NCI-H146 treated with DMSO at 0.1 percent for 48 hours (cell line): ENCODE measurements at regions not wholly inside any gene's neighbourhood (a gene's known extent, or its start where the extent isn't known, plus 50 kb on each side); places are given as distances from the start of the nearest gene placed in this dataset.

ENCODE experiments used
- DNase-seq: peaks from one replicate; lab custom pipeline; 2025; ENCODE audit not compliant: unreplicated experiment; lab: John Stamatoyannopoulos, UW

DNA sequence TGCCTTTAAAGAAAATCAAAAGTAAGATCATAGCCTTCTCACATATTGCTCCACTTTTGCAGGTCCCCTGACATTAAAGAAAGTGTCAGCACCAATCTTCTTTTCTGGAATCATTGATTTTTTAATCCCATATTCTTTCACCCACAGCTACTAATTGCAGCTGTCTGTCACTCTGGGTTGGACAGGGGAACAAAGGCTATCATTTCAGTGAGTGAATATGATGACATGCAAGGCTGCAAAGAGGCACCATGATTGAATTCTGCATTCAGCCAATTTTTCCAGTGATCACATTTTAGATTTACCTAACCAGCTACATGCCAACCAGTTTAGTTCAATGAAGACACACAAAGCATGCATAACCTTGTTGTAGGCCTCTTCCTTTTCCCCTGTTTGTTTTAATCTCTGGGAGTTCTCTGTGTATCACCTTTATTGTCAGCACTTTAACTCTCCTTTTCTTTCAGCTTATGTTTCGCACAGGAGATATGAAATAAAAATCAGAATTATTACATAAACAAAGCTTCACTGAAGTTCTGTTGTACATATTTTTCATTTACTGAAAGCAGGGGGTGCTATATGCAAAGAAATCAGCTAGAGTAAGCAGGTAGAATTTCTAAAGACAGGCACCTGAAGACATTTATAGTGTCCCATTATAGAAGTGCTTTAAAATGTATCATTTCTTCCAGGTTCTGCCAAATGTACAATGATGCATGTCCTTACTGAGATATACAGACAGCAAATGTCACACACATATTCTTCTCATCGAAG is 584.8 kb downstream of the PLA2G4A start:
- peak; percentile 40 for DNase-seq

DNA sequence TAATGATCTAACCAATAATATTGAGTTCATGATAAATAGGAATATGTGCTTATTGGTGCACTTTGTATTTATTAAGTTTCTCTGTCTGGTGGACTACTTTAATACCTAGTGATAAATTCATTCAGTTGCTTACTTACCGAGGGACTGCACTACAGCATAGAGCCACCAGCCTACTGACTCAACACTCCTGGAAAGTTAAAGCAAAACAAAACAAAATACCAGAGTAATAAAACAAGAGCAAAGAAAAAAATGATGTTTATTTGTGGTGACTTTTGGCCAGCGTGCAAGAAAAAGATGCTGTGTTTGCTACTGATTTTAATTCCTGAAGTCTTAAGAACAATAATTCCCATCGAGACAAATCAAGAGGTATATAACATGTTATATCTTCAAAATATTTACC is 586.3 kb downstream of the PLA2G4A start:
- DNase-seq = no peak

- no peak for DNase-seq
These were observed 588.8 kb downstream of the PLA2G4A start for GRCh38 chr1:187417520-187417919.

DNA sequence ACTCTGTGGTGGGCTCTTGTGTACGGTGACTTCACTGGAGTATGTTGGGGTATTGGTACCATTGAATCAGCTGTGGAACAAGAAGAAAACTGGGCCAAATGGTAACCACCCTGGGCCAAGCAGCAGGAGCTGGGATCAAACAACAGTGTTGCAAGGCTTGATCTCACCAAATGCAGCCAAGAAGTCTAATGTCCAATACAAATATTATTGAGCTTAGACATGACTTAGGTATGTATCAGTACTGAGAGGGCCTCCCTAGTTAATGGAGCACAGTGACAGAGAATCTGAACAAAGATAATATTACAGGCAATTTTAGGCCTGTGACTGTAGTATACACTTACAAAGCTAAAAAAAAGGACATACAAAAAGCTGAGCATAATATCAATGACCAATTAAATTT is 604.8 kb downstream of the PLA2G4A start:
- no peak for DNase-seq

- DNase-seq = no peak
These were observed 613.9 kb downstream of the PLA2G4A start for GRCh38 chr1:187442603-187443002.

DNA sequence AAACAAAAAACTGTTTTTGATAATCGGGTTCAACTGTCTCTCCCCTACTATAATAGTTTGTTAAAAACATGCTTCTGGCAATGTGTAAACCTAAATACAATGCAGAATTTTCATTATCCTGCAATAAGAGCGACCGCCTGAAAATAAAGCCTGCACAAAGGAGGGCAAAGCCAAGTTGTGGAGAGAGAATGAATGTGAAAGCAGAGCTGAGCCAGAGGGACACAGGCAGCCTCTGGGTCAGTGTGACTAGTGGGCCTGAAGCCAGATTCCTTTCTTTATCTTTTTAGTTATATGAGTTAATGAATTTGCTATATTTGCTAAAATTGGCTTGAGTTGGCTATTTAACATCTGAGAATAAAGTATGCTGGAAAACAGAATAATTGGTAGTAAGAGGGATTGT is 615.2 kb downstream of the PLA2G4A start:
- no peak for DNase-seq

DNA sequence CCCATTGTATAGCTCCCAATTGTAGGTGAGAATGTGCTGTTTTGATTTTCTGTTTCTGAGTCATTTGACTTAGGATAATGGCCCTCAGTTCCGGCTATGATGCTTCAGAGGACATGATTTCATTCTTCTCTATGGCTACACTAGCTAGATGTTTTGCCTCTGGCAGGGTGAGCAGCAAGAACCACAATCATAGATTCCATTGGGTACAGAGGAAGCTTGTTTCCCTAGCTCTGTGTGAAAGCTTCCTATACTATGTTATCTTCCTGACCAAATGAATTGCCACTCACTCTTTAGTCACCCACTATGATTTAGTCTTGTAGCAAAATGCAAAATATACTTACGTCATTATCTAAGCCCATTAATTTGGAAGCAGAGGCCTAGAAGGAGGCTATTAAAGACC is 616.3 kb downstream of the PLA2G4A start:
- DNase-seq = no peak

- DNase-seq = no peak
These were observed 622.5 kb downstream of the PLA2G4A start for GRCh38 chr1:187451238-187451637.

- no peak for DNase-seq
These were observed 625.3 kb downstream of the PLA2G4A start for GRCh38 chr1:187454010-187454409.

DNA sequence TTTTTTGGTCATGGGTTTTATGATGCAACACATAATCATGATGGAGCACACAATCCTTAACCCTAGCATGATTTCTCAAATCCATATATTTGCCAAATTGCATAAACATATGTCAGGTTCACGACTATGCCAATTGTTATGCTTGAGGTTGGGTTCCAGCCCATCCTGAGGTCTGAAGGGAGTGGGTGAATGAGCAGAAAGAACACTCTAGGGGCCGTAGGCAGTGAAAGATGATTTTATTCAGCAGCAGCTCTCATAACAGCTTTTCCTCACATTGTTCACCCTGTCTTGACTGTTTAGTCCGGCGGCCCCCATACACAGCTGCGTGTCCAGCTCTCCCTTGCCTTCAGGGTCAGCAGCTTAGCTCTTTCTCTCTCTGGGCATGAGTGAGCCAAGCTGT is 627.7 kb downstream of the PLA2G4A start:
- DNase-seq = no peak

DNA sequence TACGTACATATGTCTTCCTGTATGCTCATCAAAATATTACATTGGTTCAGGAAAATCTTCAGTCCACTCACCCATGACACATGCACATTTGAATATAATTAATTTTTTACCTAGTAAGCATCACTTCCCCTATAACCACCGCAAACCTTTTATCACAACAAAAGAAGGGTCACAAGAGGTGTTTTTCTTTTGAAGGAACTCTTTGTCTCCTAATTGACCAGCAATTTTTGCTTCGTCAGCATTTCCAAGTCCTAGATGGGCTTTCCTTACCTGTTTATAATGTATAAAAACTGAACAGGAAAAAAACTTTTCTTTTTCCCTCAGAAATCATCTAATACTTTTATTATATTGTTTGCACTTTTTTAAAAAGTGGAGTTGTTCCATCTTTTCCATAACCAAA is 631.3 kb downstream of the PLA2G4A start:
- no peak for DNase-seq

GRCh38 chr1:187464320-187464719 is 635.6 kb downstream of the PLA2G4A start:
- no peak for DNase-seq

GRCh38 chr1:187465441-187465840 is 636.7 kb downstream of the PLA2G4A start:
- DNase-seq = no peak

DNA sequence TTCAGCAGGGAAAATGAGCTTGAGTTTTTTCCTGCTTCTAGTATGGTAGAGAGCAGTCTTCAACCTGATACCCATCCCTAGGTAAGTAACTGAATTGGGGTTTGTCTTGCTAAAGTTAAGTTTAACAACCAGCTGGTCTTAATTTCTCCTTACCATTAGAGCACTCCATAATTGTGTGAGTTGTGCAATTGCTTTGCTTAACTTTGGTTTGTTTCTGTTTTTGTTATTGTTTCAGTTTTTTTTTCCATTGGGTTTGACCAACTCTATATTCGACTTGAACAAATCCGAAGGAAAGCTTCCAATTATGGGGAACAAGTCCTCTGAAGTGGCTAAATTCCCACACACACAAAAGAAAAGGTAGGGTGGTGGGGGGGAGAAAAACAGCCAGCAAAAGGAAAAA is 641.1 kb downstream of the PLA2G4A start:
- no peak for DNase-seq

DNA sequence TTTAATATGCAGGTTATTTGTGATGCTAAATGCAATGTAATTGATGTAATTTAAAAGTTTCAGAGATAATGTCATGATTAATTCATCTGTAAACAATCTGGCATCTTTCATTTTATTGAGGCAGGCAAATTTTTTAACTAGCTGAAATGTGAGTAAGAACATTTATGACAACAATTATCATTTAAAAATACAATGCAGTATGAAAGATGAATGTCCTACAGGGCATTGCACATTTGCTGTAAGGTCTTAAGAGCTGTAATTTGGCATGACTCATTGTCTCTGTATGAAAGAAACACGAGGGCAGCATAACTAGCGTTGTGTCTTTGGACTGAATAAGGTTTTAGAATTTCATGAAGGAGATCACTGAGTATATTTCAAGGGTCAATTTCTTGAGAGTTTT is 642.8 kb downstream of the PLA2G4A start:
- no peak for DNase-seq

- DNase-seq = peak; percentile 7
These were observed 645.6 kb downstream of the PLA2G4A start for GRCh38 chr1:187474336-187474735.

- DNase-seq = peak; percentile 12
These were observed 647.9 kb downstream of the PLA2G4A start for GRCh38 chr1:187476671-187477070.

GRCh38 chr1:187477103-187477502 is 648.4 kb downstream of the PLA2G4A start:
- no peak for DNase-seq

DNA sequence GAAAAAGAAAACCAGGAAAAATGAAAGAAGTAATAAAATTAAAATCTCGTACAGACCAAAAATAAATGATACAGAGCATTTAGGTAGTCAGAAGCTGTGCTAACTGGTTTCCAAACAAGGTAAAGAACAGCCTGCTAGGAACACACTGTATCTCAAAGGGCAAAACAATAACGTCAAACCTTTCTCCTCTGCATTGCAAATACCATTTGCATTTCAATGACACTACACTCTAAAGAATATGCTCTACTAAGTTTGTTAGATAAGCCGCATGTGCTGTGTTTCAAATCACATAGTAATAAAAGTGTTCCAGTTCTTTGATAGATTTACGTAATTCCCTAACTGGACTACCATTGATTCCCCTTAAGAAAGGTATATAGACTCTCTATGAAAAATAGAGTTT is 648.8 kb downstream of the PLA2G4A start:
- DNase-seq = no peak

DNA sequence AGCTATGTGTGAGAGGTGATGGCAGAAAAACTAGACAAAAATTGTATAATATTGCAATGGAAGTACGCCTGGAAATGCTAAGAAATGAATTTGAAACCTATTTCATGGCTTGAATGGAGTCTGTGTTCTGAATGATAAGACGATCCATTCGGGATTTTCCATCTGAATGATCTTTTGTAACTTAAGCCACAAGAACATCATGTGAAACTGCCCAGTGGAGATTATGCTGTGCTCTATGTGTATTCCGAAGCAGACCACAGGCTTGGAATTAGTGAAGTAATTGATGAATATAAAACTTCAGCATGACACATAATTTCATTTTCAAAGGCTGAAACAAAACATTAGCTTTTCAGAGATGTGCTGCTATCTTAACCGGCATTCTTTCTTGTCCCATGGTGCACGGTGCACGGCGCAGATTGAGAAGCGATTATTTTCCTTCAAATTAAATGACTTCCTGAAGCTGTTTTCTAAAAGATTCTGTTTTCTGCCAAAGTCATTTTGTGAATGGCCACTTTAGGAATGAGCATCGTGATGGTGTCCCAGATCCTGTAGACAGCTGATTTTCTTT is 652.9 kb downstream of the PLA2G4A start:
- DNase-seq = no peak

- DNase-seq = no peak
These were observed 661.5 kb downstream of the PLA2G4A start for GRCh38 chr1:187490266-187490665.

DNA sequence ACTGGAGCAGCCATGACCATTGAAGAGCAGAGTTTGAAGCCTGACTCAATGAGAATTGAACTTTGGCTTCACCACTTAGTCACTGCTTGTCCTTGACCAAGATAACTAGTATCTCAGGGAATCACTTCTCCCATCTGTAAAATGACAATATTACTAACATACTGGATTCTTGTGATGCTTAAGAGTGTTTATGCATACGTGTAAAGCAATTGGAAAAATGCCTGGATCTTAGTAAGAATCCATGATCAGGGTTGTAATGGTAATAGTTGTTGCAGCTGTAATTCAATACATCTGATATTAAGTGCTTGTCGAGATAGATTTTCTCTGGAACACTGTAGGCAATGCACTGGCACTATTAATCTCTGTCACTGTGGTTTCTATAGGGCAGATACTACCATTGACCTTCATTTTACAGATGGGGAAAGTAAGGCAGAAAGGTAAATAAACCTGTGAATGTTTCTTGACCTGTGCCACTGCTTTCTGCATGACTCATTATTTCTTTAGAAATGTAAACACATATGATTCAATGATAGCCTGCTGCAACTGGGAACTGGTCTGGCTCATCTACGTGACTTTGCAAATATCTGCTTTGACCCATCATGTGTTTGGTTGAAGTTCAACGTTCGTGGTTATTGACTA is 662.5 kb downstream of the PLA2G4A start:
- DNase-seq = no peak
